ENCODE measurements at regions not wholly inside any gene's neighbourhood (a gene's known extent, or its start where the extent isn't known, plus 50 kb on each side); places are given as distances from the start of the nearest gene placed in this dataset.

GRCh38 chr21:28827422-28827821 is 165.3 kb downstream of the LTN1 start:
- DNase-seq (ENCODE audit: low read depth in 2 of 2): no peak

- DNase-seq (ENCODE audit: low read depth in 2 of 2): no peak
Measured at GRCh38 chr21:28826569-28826968, 166.1 kb downstream of the LTN1 start.

- DNase-seq (ENCODE audit: low read depth in 2 of 2): no peak
Measured at GRCh38 chr21:28826021-28826420, 166.7 kb downstream of the LTN1 start.

GRCh38 chr21:28823429-28823828 is 169.2 kb downstream of the LTN1 start:
- no peak for DNase-seq (ENCODE audit: low read depth in 2 of 2)

GRCh38 chr21:28822486-28823335 is 170.0 kb downstream of the LTN1 start:
- DNase-seq (ENCODE audit: low read depth in 2 of 2): no peak

- DNase-seq (ENCODE audit: low read depth in 2 of 2): no peak
Measured at GRCh38 chr21:28822123-28822399, 170.6 kb downstream of the LTN1 start.

GRCh38 chr21:28821276-28822122 is 171.2 kb downstream of the LTN1 start:
- no peak for DNase-seq (ENCODE audit: low read depth in 2 of 2)

GRCh38 chr21:28818663-28819278 is 173.9 kb downstream of the LTN1 start:
- DNase-seq (ENCODE audit: low read depth in 2 of 2): no peak

GRCh38 chr21:28817871-28818270 is 174.8 kb downstream of the LTN1 start:
- no peak for DNase-seq (ENCODE audit: low read depth in 2 of 2)

- no peak for DNase-seq (ENCODE audit: low read depth in 2 of 2)
Measured at GRCh38 chr21:28811860-28812259, 180.8 kb downstream of the LTN1 start.

- no peak for DNase-seq (ENCODE audit: low read depth in 2 of 2)
Measured at GRCh38 chr21:28810826-28811524, 181.7 kb downstream of the LTN1 start.

- no peak for DNase-seq (ENCODE audit: low read depth in 2 of 2)
Measured at GRCh38 chr21:28805885-28806284, 186.8 kb downstream of the LTN1 start.

GRCh38 chr21:28804089-28804670 is 188.5 kb downstream of the LTN1 start:
- DNase-seq (ENCODE audit: low read depth in 2 of 2): no peak

GRCh38 chr21:28801906-28802305 is 190.8 kb downstream of the LTN1 start:
- no peak for DNase-seq (ENCODE audit: low read depth in 2 of 2)

GRCh38 chr21:28799926-28800325 is 192.8 kb downstream of the LTN1 start:
- no peak for DNase-seq (ENCODE audit: low read depth in 2 of 2)

GRCh38 chr21:28798798-28799197 is 193.9 kb downstream of the LTN1 start:
- no peak for DNase-seq (ENCODE audit: low read depth in 2 of 2)

GRCh38 chr21:28795251-28795650 is 197.4 kb downstream of the LTN1 start:
- no peak for DNase-seq (ENCODE audit: low read depth in 2 of 2)

GRCh38 chr21:28794371-28794851 is 198.3 kb downstream of the LTN1 start:
- DNase-seq (ENCODE audit: low read depth in 2 of 2): no peak

GRCh38 chr21:28793043-28793442 is 199.6 kb downstream of the LTN1 start:
- DNase-seq (ENCODE audit: low read depth in 2 of 2): no peak

- DNase-seq (ENCODE audit: low read depth in 2 of 2): no peak
Measured at GRCh38 chr21:28791595-28792282, 200.9 kb downstream of the LTN1 start.

- no peak for DNase-seq (ENCODE audit: low read depth in 2 of 2)
Measured at GRCh38 chr21:28790335-28790734, 202.3 kb downstream of the LTN1 start.

All from stimulated activated CD8-positive, alpha-beta memory T cell treated with anti-CD3 and anti-CD28 coated beads, Interleukin-2, amount 100 ng/mL, for 48 hours (primary cell).